A549 (cell line): ENCODE measurements at regions not wholly inside any gene's neighbourhood (a gene's known extent, or its start where the extent isn't known, plus 50 kb on each side); places are given as distances from the start of the nearest gene placed in this dataset.

Experiments
- BHLHE40 ChIP-seq: IDR thresholded peaks from 2 replicates; pipeline ENCODE4 v1.6.1; 2012; ENCODE audit warnings: low read depth, low read length, inconsistent platforms
- CHD2 ChIP-seq: fragments of 150-350 bp; IDR thresholded peaks from 2 replicates; pipeline ENCODE4 v1.6.1; 2014; ENCODE audit warnings: low read length; ENCODE audit not compliant: partially characterized antibody
- EP300 ChIP-seq, 2 experiments: fragments of >200 bp; sonication (Bioruptor Twin); formaldehyde crosslinking; IDR thresholded peaks; 2 replicates in 1 of 2; 3 replicates in 1 of 2; pipeline ENCODE4 v1.6.1; 2016 to 2017
- FOSL2 ChIP-seq, 2 experiments: fragments of 450-650 bp in 1 of 2; fragments of >200 bp in 1 of 2; sonication (Bioruptor Twin) in 1 of 2; formaldehyde crosslinking; IDR thresholded peaks; 2 replicates each; pipeline versions ENCODE4 v1.5.0 to v1.6.1; 2016 to 2020; ENCODE audit warnings: mild to moderate bottlenecking in 1 of 2, moderate library complexity in 1 of 2
- HDAC2 ChIP-seq: fragments of 200-600 bp; sonication (generic); IDR thresholded peaks from 2 replicates; pipeline ENCODE4 v1.6.1; 2016
- JUN ChIP-seq, 2 experiments: fragments of >200 bp; sonication (Bioruptor Twin); formaldehyde crosslinking; IDR thresholded peaks; 2 replicates in 1 of 2; 3 replicates in 1 of 2; pipeline ENCODE4 v1.6.1; 2016 to 2017
- POLR2A ChIP-seq: IDR thresholded peaks from 2 replicates; pipeline ENCODE4 v1.6.1; 2012; ENCODE audit warnings: mild to moderate bottlenecking, low read length
- POLR2AphosphoS2 ChIP-seq: conservative IDR thresholded peaks from 2 replicates; pipeline ENCODE4 v1.6.1; 2012; ENCODE audit warnings: low read length, improper control_type of control experiment, inconsistent platforms
- RAD21 ChIP-seq, 2 experiments: fragments of >200 bp in 1 of 2; sonication (Bioruptor Twin) in 1 of 2; formaldehyde crosslinking in 1 of 2; IDR thresholded peaks in 1 of 2; conservative IDR thresholded peaks in 1 of 2; 2 replicates in 1 of 2; 3 replicates in 1 of 2; pipeline ENCODE4 v1.6.1; 2012 to 2018; ENCODE audit warnings: inconsistent platforms in 1 of 2
- RFX5 ChIP-seq: fragments of 450-650 bp; IDR thresholded peaks from 2 replicates; pipeline ENCODE4 v1.7.1; 2014; ENCODE audit warnings: antibody characterized with exemption, mild to moderate bottlenecking, moderate library complexity
- RNF2 ChIP-seq: fragments of 200-600 bp; sonication (generic); IDR thresholded peaks from 2 replicates; pipeline ENCODE4 v1.6.1; 2016; ENCODE audit warnings: low read depth, mild to moderate bottlenecking, antibody characterized with exemption, moderate library complexity, borderline replicate concordance
- TF ChIP-seq, protein P1 (sequence below): fragments of >200 bp; sonication (Bioruptor Twin); formaldehyde crosslinking; IDR thresholded peaks from 3 replicates; pipeline ENCODE4 v1.5.1; 2016

DNA sequence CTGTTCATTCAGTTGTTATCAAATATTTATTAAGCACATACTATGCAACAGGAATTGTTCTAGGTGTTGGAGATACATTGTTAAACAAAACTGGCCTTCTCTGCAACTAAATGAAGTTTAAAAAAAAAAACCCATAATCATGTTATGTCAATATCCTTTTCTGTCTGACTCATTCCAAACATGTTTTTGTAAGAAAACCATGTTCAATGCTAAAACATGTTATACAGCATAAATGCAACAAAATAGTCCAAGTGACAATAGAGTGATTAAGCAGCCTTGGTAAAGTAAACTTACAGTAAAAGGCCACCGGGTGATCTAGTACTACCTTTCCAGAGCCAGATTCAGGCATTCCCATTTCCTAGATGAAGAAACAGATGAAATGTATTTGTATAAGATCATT, 278.0 kb upstream of the NECTIN3 start:
- TF ChIP-seq, protein P1, sequence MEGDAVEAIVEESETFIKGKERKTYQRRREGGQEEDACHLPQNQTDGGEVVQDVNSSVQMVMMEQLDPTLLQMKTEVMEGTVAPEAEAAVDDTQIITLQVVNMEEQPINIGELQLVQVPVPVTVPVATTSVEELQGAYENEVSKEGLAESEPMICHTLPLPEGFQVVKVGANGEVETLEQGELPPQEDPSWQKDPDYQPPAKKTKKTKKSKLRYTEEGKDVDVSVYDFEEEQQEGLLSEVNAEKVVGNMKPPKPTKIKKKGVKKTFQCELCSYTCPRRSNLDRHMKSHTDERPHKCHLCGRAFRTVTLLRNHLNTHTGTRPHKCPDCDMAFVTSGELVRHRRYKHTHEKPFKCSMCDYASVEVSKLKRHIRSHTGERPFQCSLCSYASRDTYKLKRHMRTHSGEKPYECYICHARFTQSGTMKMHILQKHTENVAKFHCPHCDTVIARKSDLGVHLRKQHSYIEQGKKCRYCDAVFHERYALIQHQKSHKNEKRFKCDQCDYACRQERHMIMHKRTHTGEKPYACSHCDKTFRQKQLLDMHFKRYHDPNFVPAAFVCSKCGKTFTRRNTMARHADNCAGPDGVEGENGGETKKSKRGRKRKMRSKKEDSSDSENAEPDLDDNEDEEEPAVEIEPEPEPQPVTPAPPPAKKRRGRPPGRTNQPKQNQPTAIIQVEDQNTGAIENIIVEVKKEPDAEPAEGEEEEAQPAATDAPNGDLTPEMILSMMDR: no peak
- TF ChIP-seq POLR2A (no peak), FOSL2 (IDR thresholded peaks at IDR 0.05) (no peak), FOSL2 (CRISPR knock-in tag; IDR thresholded peaks at IDR 0.05) (no peak), RAD21 (conservative IDR thresholded peaks at IDR 0.05 in 1 of 2, IDR thresholded peaks at IDR 0.05 in 1 of 2) (no peak), RNF2 (no peak), POLR2AphosphoS2 (no peak), BHLHE40 (no peak), JUN (IDR thresholded peaks at IDR 0.05) (no peak), RFX5 (no peak), CHD2 (no peak), EP300 (IDR thresholded peaks at IDR 0.05) (no peak), HDAC2 (no peak)
